A673 (cell line): ENCODE measurements at regions not wholly inside any gene's neighbourhood (a gene's known extent, or its start where the extent isn't known, plus 50 kb on each side); places are given as distances from the start of the nearest gene placed in this dataset.

Experiments
- BruUV-seq: library from RNA; stranded (reverse); fragments of 400-500 nt; replicated peaks from 2 replicates; lab custom pipeline; 2021; lab: Mats Ljungman, UMichigan
- CTCF ChIA-PET: fragments of 300-600 bp; sonication (Branson Sonifier 250); formaldehyde crosslinking; loops from one replicate; lab custom pipeline; 2022; ENCODE audit warnings: antibody characterized with exemption; lab: Charles Lee
- POLR2A ChIA-PET: fragments of 300-600 bp; sonication (Branson Sonifier 250); formaldehyde crosslinking; loops from one replicate; lab custom pipeline; 2022; ENCODE audit warnings: antibody characterized with exemption; ENCODE audit not compliant: low non-redundant PET; lab: Charles Lee
- DNase-seq: peaks from one replicate; pipeline ENCODE4 v3.0.0-alpha.2; 2015; ENCODE audit warnings: low spot score
- H3K27ac ChIP-seq: fragments of 200-600 bp; sonication (generic); 2 replicates; pipeline ENCODE4 v1.5.1; 2016; ENCODE audit warnings: mixed run types, low read depth, mild to moderate bottlenecking, mixed read lengths, antibody characterized with exemption, low read length; ENCODE audit not compliant: poor library complexity, severe bottlenecking
- H3K27me3 ChIP-seq: fragments of 200-600 bp; sonication (generic); replicated peaks from 2 replicates; pipeline ENCODE4 v1.6.1; 2017; ENCODE audit warnings: mixed run types, low read depth, mild to moderate bottlenecking, mixed read lengths, antibody characterized with exemption, low read length; ENCODE audit not compliant: insufficient read depth, poor library complexity
- H3K36me3 ChIP-seq: fragments of 200-600 bp; sonication (generic); 2 replicates; pipeline ENCODE4 v1.6.1; 2016; ENCODE audit warnings: mixed run types, mild to moderate bottlenecking, mixed read lengths, antibody characterized with exemption, low read length; ENCODE audit not compliant: insufficient read depth, poor library complexity, severe bottlenecking
- H3K4me1 ChIP-seq: fragments of 200-600 bp; sonication (generic); 2 replicates; pipeline ENCODE4 v1.6.1; 2017; ENCODE audit warnings: mixed run types, mild to moderate bottlenecking, mixed read lengths, antibody characterized with exemption, low read length; ENCODE audit not compliant: insufficient read depth, poor library complexity, severe bottlenecking
- H3K4me3 ChIP-seq: fragments of 200-600 bp; sonication (generic); 2 replicates; pipeline ENCODE4 v1.5.1; 2016; ENCODE audit warnings: low read depth, mixed run types, mild to moderate bottlenecking, mixed read lengths, low read length; ENCODE audit not compliant: poor library complexity, severe bottlenecking
- H3K9me3 ChIP-seq: fragments of 200-600 bp; sonication (generic); 2 replicates; pipeline ENCODE4 v1.6.1; 2016; ENCODE audit warnings: mixed run types, low read depth, mild to moderate bottlenecking, mixed read lengths, antibody characterized with exemption, low read length; ENCODE audit not compliant: poor library complexity, severe bottlenecking
- EZH2 ChIP-seq: fragments of 200-600 bp; sonication (generic); IDR thresholded peaks from 2 replicates; pipeline ENCODE4 v1.6.1; 2017; ENCODE audit warnings: borderline replicate concordance, low read depth, mild to moderate bottlenecking, mixed read lengths, antibody characterized with exemption, low read length; ENCODE audit not compliant: poor library complexity, severe bottlenecking
- intact Hi-C: fragments of 100-400 bp; cut with micrococcal nuclease; formaldehyde crosslinking; loops from one replicate; pipeline ENCODE4 v1.10.0; 2022; ENCODE audit not compliant: unreplicated experiment
- TF ChIP-seq, protein P1 (sequence below): fragments of 300-800, 200-600 bp; sonication (generic); conservative IDR thresholded peaks from 2 replicates; pipeline ENCODE4 v1.5.1; 2017; ENCODE audit warnings: low read depth, mild to moderate bottlenecking, antibody characterized with exemption, low read length, moderate library complexity, mixed read lengths

DNA sequence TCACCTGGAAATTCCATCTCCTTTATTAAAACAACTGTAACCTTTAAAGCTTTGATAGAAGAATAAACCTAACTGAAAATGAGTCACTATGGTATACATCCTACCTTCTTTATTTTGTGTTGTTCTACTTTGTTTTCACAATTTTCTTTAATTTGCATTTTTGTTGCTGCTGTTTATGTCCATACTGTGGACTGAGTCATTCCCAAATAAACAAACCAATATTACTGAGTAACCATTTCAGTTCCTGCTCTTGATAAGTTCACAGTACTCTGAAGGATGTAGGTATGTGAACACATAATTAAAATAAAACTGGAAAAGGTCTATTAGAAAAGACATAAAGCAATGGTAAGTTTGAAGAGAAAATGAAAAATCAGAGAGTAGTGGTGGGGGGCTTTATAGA is 528.5 kb upstream of the GOLIM4 start:
- POLR2A ChIA-PET, result no interaction called here
- TF ChIP-seq EZH2, result no peak
- TF ChIP-seq, protein P1, sequence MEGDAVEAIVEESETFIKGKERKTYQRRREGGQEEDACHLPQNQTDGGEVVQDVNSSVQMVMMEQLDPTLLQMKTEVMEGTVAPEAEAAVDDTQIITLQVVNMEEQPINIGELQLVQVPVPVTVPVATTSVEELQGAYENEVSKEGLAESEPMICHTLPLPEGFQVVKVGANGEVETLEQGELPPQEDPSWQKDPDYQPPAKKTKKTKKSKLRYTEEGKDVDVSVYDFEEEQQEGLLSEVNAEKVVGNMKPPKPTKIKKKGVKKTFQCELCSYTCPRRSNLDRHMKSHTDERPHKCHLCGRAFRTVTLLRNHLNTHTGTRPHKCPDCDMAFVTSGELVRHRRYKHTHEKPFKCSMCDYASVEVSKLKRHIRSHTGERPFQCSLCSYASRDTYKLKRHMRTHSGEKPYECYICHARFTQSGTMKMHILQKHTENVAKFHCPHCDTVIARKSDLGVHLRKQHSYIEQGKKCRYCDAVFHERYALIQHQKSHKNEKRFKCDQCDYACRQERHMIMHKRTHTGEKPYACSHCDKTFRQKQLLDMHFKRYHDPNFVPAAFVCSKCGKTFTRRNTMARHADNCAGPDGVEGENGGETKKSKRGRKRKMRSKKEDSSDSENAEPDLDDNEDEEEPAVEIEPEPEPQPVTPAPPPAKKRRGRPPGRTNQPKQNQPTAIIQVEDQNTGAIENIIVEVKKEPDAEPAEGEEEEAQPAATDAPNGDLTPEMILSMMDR, result no peak
- H3K27ac ChIP-seq, result no peak overlapping the region
- H3K36me3 ChIP-seq, result no peaks in the 10 kb centered on the region
- DNase-seq, result no peak
- peaks cover 6% of the 10 kb centered on the region for H3K27me3 ChIP-seq
- no peak overlapping the region for H3K4me3 ChIP-seq
- no peaks in the 10 kb centered on the region for H3K4me1 ChIP-seq
- CTCF ChIA-PET, result no interaction called here
- no TSS peak for BruUV-seq
- intact Hi-C loops, result no loop called here
- no peaks in the 10 kb centered on the region for H3K9me3 ChIP-seq

GRCh38 chr3:168622795-168623194 is 527.1 kb upstream of the GOLIM4 start:
- intact Hi-C loops, result no loop called here
- Histone ChIP-seq H3K27me3 (peaks cover 13% of the 10 kb centered on the region), H3K4me1 (no peaks in the 10 kb centered on the region), H3K27ac (no peak overlapping the region), H3K9me3 (no peaks in the 10 kb centered on the region), H3K4me3 (no peak overlapping the region), H3K36me3 (no peaks in the 10 kb centered on the region)
- CTCF ChIA-PET, result no interaction called here
- BruUV-seq, result no TSS peak
- DNase-seq, result no peak
- TF ChIP-seq, protein P1, result no peak
- no peak for TF ChIP-seq EZH2
- POLR2A ChIA-PET, result interaction anchor here (0.6 kb wide), 1 partner anchor 20 kb away, joined by 12 read pairs; no protein-coding TSS in a partner anchor

DNA sequence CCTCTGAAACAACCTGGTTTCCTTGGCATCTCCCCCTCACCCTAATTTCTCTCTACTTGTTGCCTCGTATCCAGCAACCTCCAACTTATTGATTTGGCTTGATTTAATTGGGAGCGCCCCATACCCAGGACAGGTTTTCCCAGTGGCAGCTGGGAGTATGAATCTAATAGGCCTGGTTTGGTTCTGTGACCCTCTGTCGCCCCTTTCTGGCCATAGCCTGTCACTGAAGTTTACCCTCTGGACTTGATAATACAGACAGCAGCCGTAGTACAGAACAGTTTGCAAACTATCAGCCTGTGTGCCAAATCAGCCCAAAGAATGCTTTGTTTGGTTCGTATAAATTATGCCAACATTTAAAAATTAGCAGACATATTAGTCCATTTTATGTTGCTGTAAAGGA is 525.1 kb upstream of the GOLIM4 start:
- no peak overlapping the region for H3K27ac ChIP-seq
- H3K27me3 ChIP-seq, result peaks cover 31% of the 10 kb centered on the region
- no peaks in the 10 kb centered on the region for H3K4me1 ChIP-seq
- H3K4me3 ChIP-seq, result no peak overlapping the region
- TF ChIP-seq EZH2, result no peak
- TF ChIP-seq, protein P1, result peak; percentile 60
- DNase-seq, result peak; percentile 45
- intact Hi-C loops, result loop anchor here (2.0 kb wide), 1 partner anchor 410 kb away; no protein-coding TSS in a partner anchor
- ChIA-PET CTCF (interaction anchor here (0.9 to 1.0 kb wide), 2 partner anchors 47 to 409 kb away, joined by 7 to 9 read pairs; no protein-coding TSS in a partner anchor), POLR2A (no interaction called here)
- no TSS peak for BruUV-seq
- no peaks in the 10 kb centered on the region for H3K36me3 ChIP-seq
- H3K9me3 ChIP-seq, result no peaks in the 10 kb centered on the region
